SH-SY5Y (cell line): ENCODE measurements at regions not wholly inside any gene's neighbourhood (a gene's known extent, or its start where the extent isn't known, plus 50 kb on each side); places are given as distances from the start of the nearest gene placed in this dataset.

Experiments
- GATA2 ChIP-seq: IDR thresholded peaks from 2 replicates; pipeline ENCODE4 v1.6.1; 2011; ENCODE audit warnings: mild to moderate bottlenecking, low read depth, low read length
- GATA3 ChIP-seq: IDR thresholded peaks from 2 replicates; pipeline ENCODE4 v1.6.1; 2011; ENCODE audit warnings: low read depth, mild to moderate bottlenecking, low read length, moderate library complexity

GRCh38 chr2:147125145-147125544 is 719.7 kb upstream of the ACVR2A start:
- TF ChIP-seq GATA2 (no peak), GATA3 (no peak)
